Liver (tissue), 3 donors: ENCODE measurements at regions not wholly inside any gene's neighbourhood (a gene's known extent, or its start where the extent isn't known, plus 50 kb on each side); places are given as distances from the start of the nearest gene placed in this dataset.

ENCODE experiments used
- CTCF ChIP-seq: fragments of 150-350 bp; IDR thresholded peaks from 2 replicates; pipeline ENCODE4 v1.5.1; 2017; ENCODE audit warnings: improper control_type of control experiment, low read depth, low read length; ENCODE audit not compliant: missing input control
- GABPA ChIP-seq, 2 donors: IDR thresholded peaks in 1 of 2; conservative IDR thresholded peaks in 1 of 2; 2 replicates each; pipeline ENCODE4 v1.6.1; 2016; ENCODE audit warnings: antibody characterized with exemption in 2 of 2, mild to moderate bottlenecking in 1 of 2, moderate library complexity in 1 of 2
- HNF4A ChIP-seq, 2 donors: conservative IDR thresholded peaks; 2 replicates each; pipeline ENCODE4 v1.6.1; 2016; ENCODE audit warnings: antibody characterized with exemption in 2 of 2, mild to moderate bottlenecking in 2 of 2
- RXRA ChIP-seq, 2 donors: IDR thresholded peaks; 2 replicates each; pipeline ENCODE4 v1.6.1; 2017 to 2018; ENCODE audit warnings: antibody characterized with exemption in 2 of 2, mild to moderate bottlenecking in 1 of 2
- ZBTB33 ChIP-seq: IDR thresholded peaks from 2 replicates; pipeline ENCODE4 v1.6.1; 2016; ENCODE audit warnings: antibody characterized with exemption
- donor health status: healthy.
- donor health status: healthy.

GRCh38 chr2:162992828-162993227 is 154.3 kb upstream of the KCNH7 start:
- TF ChIP-seq RXRA (IDR thresholded peaks at IDR 0.05): no peak
- no peak for TF ChIP-seq CTCF
- no peak for TF ChIP-seq HNF4A (conservative IDR thresholded peaks at IDR 0.05)
- no peak for TF ChIP-seq GABPA (IDR thresholded peaks at IDR 0.05 in 1 of 2, conservative IDR thresholded peaks at IDR 0.05 in 1 of 2)
- no peak for TF ChIP-seq ZBTB33
